Psoas muscle (tissue), 7 donors: ENCODE measurements at regions not wholly inside any gene's neighbourhood (a gene's known extent, or its start where the extent isn't known, plus 50 kb on each side); places are given as distances from the start of the nearest gene placed in this dataset.
A peak's percentile ranks its signal among the peaks of the same experiment; 100 is the strongest.

Experiments
- ATAC-seq, 4 donors: fragments of 200-7000 bp; cut with Tn5 transposase; one replicate each; pipeline ENCODE4 v1.9.1; 2020; ENCODE audit warnings: moderate library complexity in 3 of 4, mild to moderate bottlenecking in 2 of 4
- DNase-seq, 2 donors: peaks; one replicate each; pipeline ENCODE4 v3.0.0-alpha.2; 2020
- H3K27ac ChIP-seq: fragments of 200-600 bp; one replicate; pipeline ENCODE4 v1.8.0; 2022
- H3K27me3 ChIP-seq, 3 donors: fragments of 200-600 bp in 1 of 3; one replicate each; pipeline versions ENCODE4 v1.6.1 to v1.8.0; 2013 to 2022; ENCODE audit warnings: low read length in 2 of 3, mild to moderate bottlenecking in 2 of 3, moderate library complexity in 1 of 3; ENCODE audit not compliant: insufficient read depth in 3 of 3
- H3K36me3 ChIP-seq, 2 donors: fragments of 200-600 bp in 1 of 2; one replicate each; pipeline versions ENCODE4 v1.6.1 to v1.8.0; 2013 to 2022; ENCODE audit warnings: low read depth in 1 of 2, mild to moderate bottlenecking in 1 of 2, moderate library complexity in 1 of 2; ENCODE audit not compliant: insufficient read depth in 1 of 2
- H3K4me1 ChIP-seq: fragments of 200-600 bp; one replicate; pipeline ENCODE4 v1.8.0; 2022
- H3K4me3 ChIP-seq: fragments of 200-600 bp; one replicate; pipeline ENCODE4 v1.8.0; 2022; ENCODE audit warnings: mild to moderate bottlenecking
- H3K9me3 ChIP-seq: fragments of 200-600 bp; one replicate; pipeline ENCODE4 v1.8.0; 2022
- WGBS, 3 donors: extraction: QIAGEN DNeasy Blood & Tissue Kit; methylation state at CpG; one replicate each; pipeline versions ENCODE4 v1.1.6 to v1.1.7; 2013; 5-methylcytosine and 5-hydroxymethylcytosine counted together
- intact Hi-C, 2 donors: fragments of 100-400 bp; cut with DNase I; formaldehyde crosslinking; loops; one replicate each; pipeline versions ENCODE4 v1.11.0 to v1.14.2; 2022
- TF ChIP-seq, protein P1 (sequence below): fragments of 200-600 bp; IDR thresholded peaks from one replicate; pipeline ENCODE4 v1.8.0; 2022; ENCODE audit warnings: antibody characterized with exemption
- donor health status: healthy with polysubstance abuse.
- donor health status: DM: no; HTN: no; CAD: no; lungs with moderate emphysema.
- donor health status: Bipolar disorder and iron deficiency.
- donor health status: healthy.
- donor health status: DM: yes; HTN: yes; CAD: no.
- donor health status: DM: no; HTN: no; CAD: no.
- donor health status: DM: yes; HTN: yes; CAD: no.

GRCh38 chr2:16261071-16261470, 320.7 kb downstream of the MYCN start:
- WGBS, 3 donors = 91 to 97% (median 92%) methylated on average over 3 of the region's 3 CpGs
- H3K36me3 ChIP-seq = no peaks in the 10 kb centered on the region
- DNase-seq = no peak
- intact Hi-C loops = no loop called here
- ATAC-seq = no peak
- no peak overlapping the region for H3K27ac ChIP-seq
- no peak overlapping the region for H3K4me3 ChIP-seq
- no peaks in the 10 kb centered on the region for H3K9me3 ChIP-seq
- TF ChIP-seq, protein P1, sequence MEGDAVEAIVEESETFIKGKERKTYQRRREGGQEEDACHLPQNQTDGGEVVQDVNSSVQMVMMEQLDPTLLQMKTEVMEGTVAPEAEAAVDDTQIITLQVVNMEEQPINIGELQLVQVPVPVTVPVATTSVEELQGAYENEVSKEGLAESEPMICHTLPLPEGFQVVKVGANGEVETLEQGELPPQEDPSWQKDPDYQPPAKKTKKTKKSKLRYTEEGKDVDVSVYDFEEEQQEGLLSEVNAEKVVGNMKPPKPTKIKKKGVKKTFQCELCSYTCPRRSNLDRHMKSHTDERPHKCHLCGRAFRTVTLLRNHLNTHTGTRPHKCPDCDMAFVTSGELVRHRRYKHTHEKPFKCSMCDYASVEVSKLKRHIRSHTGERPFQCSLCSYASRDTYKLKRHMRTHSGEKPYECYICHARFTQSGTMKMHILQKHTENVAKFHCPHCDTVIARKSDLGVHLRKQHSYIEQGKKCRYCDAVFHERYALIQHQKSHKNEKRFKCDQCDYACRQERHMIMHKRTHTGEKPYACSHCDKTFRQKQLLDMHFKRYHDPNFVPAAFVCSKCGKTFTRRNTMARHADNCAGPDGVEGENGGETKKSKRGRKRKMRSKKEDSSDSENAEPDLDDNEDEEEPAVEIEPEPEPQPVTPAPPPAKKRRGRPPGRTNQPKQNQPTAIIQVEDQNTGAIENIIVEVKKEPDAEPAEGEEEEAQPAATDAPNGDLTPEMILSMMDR = no peak
- H3K4me1 ChIP-seq = no peaks in the 10 kb centered on the region
- H3K27me3 ChIP-seq = no peaks in the 10 kb centered on the region

DNA sequence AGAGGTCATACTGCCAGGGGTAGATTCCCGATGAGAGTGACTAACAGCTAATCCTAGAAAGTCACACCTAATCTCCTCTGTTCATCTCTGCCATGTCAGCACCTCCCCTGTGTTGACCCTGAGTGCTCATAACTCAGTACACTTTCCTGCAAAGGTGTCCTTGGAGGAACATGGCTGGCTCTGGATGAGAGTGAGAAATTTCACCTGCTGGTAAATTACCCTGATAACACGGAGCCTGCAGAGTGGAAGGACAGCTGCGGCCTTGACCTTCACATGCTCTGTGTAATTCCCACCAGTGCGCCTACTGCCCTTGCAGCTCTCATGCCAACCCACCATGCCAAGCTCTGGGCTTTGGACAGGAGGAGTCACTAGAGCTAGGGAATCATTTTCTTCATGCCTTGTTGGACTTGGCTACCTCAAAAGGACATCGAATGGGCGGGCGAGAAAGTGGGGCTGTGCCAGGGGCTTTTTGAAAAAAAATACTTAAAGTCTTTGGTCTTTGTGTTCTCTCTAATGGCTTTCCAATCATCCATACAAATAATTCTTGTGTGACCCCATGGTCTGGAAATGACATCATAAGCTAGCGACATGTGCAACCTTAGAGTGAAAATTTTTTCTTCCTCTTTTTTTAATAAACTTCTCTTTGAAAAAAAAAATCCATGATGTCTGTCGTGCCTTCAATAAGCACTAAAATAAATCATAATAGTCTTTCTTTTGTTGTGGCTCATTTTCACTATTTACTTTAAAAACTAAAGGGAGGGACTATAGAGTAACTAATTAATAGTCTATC, 319.9 kb downstream of the MYCN start:
- intact Hi-C loops = no loop called here
- no peaks in the 10 kb centered on the region for H3K36me3 ChIP-seq

DNA sequence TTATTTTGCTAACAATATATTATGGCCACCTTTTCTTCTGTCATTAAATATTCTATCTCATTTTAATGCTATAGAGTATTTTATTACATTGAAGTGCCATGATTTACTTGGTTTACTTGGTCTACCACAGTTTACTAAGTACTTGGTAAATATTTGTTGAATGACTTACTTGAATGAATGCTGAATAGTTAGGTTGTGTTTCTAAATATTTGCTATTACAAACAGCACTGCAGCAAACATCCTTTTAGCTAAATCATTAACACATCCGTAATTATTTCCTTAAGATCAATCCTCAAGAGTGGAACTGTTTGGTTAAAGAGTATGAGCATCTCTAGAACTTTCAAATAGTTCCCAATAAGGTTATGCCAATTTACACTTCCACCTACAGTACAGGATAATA, 318.7 kb downstream of the MYCN start:
- Histone ChIP-seq H3K9me3 (no peaks in the 10 kb centered on the region), H3K36me3 (no peaks in the 10 kb centered on the region), H3K4me3 (no peak overlapping the region), H3K27me3 (no peaks in the 10 kb centered on the region), H3K27ac (no peak overlapping the region), H3K4me1 (no peaks in the 10 kb centered on the region)
- ATAC-seq (no peak), DNase-seq (no peak)
- 92 to 94% (median 93%) methylated on average over 1 of the region's 1 CpG for WGBS, 3 donors
- intact Hi-C loops = no loop called here
- TF ChIP-seq, protein P1 = no peak

More for the DNA sequence above, 319.9 kb downstream of the MYCN start:
- no peak overlapping the region for H3K27ac ChIP-seq
- H3K9me3 ChIP-seq = no peaks in the 10 kb centered on the region
- DNase-seq (no peak), ATAC-seq (peak; percentile 33 to 87 (median 52))
- no peak overlapping the region for H3K4me3 ChIP-seq
- WGBS, 3 donors = 28 to 38% (median 36%) methylated on average over 9 of the region's 9 CpGs
- H3K27me3 ChIP-seq = no peaks in the 10 kb centered on the region
- no peaks in the 10 kb centered on the region for H3K4me1 ChIP-seq
- TF ChIP-seq, protein P1 = no peak

GRCh38 chr2:16258350-16258749, 318.0 kb downstream of the MYCN start:
- no peaks in the 10 kb centered on the region for H3K36me3 ChIP-seq
- H3K4me1 ChIP-seq = no peaks in the 10 kb centered on the region
- H3K27me3 ChIP-seq = no peaks in the 10 kb centered on the region
- H3K27ac ChIP-seq = no peak overlapping the region
- no peaks in the 10 kb centered on the region for H3K9me3 ChIP-seq
- TF ChIP-seq, protein P1 = no peak
- ATAC-seq = no peak
- intact Hi-C loops = no loop called here
- 45 to 71% (median 61%) methylated on average over 1 of the region's 1 CpG for WGBS, 3 donors
- no peak overlapping the region for H3K4me3 ChIP-seq
- no peak for DNase-seq
